ENCODE measurements at regions not wholly inside any gene's neighbourhood (a gene's known extent, or its start where the extent isn't known, plus 50 kb on each side); places are given as distances from the start of the nearest gene placed in this dataset.

DNA sequence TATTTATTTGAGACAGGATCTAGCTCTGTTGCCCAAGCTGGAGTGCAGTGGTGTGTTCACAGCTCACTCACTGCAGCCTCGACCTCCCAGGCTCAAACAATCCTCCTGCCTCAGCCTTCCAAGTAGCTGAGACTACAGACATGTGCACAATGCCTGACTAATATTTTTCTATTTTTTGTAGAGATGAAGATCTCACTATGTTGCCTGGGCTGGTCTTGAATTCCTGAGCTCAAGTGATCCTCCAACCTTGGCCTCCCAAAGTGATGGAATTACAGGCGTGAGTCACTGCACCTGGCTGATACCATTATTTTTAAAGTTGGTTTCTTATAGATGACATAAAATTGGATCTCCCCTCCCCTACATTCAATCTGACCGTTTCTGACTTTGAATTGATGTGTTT, 139.5 kb upstream of the RGMA start:
- ChIA-PET POLR2A (ENCODE audit: low non-redundant PET) (no interaction called here), CTCF (no interaction called here)
- H3K27ac ChIP-seq: no peak overlapping the region
- TF ChIP-seq, protein P1, sequence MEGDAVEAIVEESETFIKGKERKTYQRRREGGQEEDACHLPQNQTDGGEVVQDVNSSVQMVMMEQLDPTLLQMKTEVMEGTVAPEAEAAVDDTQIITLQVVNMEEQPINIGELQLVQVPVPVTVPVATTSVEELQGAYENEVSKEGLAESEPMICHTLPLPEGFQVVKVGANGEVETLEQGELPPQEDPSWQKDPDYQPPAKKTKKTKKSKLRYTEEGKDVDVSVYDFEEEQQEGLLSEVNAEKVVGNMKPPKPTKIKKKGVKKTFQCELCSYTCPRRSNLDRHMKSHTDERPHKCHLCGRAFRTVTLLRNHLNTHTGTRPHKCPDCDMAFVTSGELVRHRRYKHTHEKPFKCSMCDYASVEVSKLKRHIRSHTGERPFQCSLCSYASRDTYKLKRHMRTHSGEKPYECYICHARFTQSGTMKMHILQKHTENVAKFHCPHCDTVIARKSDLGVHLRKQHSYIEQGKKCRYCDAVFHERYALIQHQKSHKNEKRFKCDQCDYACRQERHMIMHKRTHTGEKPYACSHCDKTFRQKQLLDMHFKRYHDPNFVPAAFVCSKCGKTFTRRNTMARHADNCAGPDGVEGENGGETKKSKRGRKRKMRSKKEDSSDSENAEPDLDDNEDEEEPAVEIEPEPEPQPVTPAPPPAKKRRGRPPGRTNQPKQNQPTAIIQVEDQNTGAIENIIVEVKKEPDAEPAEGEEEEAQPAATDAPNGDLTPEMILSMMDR (conservative IDR thresholded peaks at IDR 0.05; ENCODE audit: low read depth): no peak
- no peak for DNase-seq (ENCODE audit: low spot score)

DNA sequence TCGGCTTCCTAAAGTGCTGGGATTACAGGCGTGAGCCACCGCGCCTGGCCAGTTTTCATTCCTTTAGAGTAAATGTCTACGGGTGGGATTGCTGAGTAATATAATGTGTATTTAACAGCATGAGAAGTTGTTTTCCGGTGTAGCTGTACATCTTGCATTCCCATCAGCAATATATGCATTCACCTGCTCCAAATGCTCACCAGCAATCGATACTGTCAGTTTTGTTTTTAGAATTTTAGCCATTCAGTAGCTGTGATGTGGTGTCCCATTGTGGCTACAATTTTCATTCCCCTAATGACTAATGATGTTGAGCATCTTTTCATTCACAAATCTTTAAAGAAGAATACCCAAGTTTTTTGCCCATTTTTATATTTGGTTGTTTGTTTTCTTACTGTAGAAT, 134.8 kb upstream of the RGMA start:
- H3K27ac ChIP-seq: no peak overlapping the region
- no peak for DNase-seq (ENCODE audit: low spot score)
- ChIA-PET POLR2A (ENCODE audit: low non-redundant PET) (no interaction called here), CTCF (no interaction called here)
- TF ChIP-seq, protein P1 (conservative IDR thresholded peaks at IDR 0.05; ENCODE audit: low read depth): no peak

DNA sequence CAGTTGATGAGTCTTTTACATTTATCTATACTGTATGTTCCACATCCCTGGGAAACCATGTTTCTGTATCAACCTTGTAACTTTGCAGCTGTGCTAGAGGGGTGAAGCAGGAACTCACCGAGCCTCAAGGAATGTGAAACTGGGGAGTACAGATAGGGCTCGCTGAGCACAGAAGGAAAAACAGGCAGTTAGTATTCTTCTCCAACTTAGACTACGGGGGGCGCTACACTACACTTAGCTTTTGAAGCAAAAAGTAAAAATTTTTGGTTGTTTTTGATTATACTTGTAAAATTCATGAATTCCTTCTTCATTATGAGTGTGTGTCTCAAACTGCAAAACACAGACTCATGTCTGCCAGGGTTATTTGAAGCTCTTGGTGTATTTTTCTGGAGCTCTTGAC, 132.7 kb upstream of the RGMA start:
- ChIA-PET POLR2A (ENCODE audit: low non-redundant PET) (no interaction called here), CTCF (interaction anchor here (0.6 kb wide), 2 partner anchors 21 to 24 kb away, joined by 3 to 4 read pairs; no protein-coding TSS in a partner anchor)
- no peak for DNase-seq (ENCODE audit: low spot score)
- TF ChIP-seq, protein P1 (conservative IDR thresholded peaks at IDR 0.05; ENCODE audit: low read depth): no peak
- H3K27ac ChIP-seq: no peak overlapping the region

DNA sequence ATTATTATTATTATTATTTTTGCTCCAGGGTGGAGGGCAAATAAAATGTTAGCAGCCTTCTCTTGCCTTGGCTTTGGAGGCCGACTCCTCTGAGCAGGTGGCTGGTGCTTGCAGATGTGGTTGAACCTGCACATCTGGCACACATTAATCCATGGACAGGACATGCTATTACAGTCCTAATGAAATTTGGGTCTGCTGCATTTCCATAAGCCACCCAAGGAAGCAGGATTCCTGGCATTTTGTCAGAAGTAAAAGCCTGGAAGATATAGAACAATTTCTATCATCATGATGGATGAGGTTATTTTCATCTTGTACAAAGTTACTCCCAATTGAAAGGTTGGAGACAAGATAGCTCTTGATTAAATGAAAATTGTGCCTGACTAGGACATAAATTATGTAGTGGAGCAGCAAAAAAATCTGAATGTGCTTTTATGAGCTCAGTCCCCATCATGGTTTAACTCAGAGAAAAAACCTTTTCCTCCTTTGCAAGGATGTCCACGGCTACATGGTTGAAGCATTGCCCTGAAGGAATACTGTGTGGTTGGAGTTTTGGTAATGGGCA, 130.9 kb upstream of the RGMA start:
- ChIA-PET POLR2A (ENCODE audit: low non-redundant PET) (no interaction called here), CTCF (no interaction called here)
- no peak for DNase-seq (ENCODE audit: low spot score)
- TF ChIP-seq, protein P1 (conservative IDR thresholded peaks at IDR 0.05; ENCODE audit: low read depth): no peak
- no peak overlapping the region for H3K27ac ChIP-seq

DNA sequence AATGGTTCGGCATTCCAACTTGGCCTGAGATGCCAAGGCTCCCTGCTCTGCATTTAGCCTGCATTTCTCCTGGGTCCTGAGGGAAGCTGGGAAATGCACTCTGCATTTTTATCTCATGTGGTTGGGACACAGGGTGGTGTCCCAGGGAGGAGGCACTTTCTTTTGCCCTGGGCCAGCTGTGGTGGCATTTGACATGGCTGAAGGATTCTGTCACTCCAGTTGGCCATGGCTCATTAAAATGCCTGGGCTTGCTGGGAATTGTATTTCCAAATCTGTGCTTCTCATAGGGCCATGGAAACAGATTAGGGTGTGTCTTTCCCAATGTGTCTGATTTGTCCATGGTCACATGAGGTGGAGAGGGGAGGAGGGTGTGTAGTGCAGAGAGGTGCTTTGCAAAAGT, 128.3 kb upstream of the RGMA start:
- CTCF ChIA-PET: interaction anchor here (0.7 kb wide), 2 partner anchors 161 to 564 kb away, joined by 4 read pairs; no protein-coding TSS in a partner anchor
- TF ChIP-seq, protein P1 (conservative IDR thresholded peaks at IDR 0.05; ENCODE audit: low read depth): no peak
- no peak for DNase-seq (ENCODE audit: low spot score)
- POLR2A ChIA-PET (ENCODE audit: low non-redundant PET): no interaction called here
- H3K27ac ChIP-seq: no peak overlapping the region

DNA sequence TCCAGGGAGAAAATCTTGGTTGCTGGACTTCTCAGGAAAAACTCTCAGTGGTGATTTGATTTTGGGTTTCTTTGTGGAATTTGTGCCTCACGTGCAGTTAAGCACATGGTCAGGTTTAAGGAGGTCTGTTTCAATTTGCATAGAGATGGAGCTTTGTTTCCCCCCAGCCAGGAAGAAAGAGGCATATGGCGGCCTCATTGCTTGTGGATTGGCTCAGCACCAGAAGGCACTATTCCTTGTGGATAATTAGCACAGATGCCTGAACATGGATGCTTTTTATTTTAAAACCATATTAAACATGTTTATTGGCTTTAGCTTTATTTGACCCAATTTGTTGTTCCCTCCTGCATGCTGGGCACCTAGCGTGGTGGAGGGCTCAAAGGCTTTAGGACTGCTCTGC, 125.1 kb upstream of the RGMA start:
- ChIA-PET CTCF (no interaction called here), POLR2A (ENCODE audit: low non-redundant PET) (no interaction called here)
- H3K27ac ChIP-seq: no peak overlapping the region
- no peak for DNase-seq (ENCODE audit: low spot score)
- TF ChIP-seq, protein P1 (conservative IDR thresholded peaks at IDR 0.05; ENCODE audit: low read depth): no peak

All from RWPE1 (cell line).